ENCODE measurements at regions not wholly inside any gene's neighbourhood (a gene's known extent, or its start where the extent isn't known, plus 50 kb on each side); places are given as distances from the start of the nearest gene placed in this dataset.

DNA sequence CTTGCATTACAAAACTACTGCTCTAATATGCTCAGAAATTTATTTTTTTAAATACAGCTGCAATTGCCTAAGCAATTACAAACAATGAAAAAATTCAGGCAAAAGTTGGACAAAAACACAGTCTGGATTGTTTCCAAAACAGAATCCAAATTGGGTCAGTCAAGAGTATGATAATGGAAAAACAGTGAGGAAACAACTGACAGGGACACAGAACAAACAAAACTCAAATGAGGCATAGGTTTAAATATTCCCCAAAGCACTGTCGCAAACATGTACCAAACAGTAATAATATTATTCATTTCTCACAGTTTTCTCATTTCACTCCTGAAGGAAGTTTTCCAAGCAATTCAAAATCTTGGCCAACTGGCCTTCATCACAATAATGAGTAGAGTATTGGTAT, 386.6 kb downstream of the CENPC start:
- no peaks in the 10 kb centered on the region for H3K27me3 ChIP-seq (replicated peaks; ENCODE audit: insufficient read depth, low read length)
- no peaks in the 10 kb centered on the region for H3K4me1 ChIP-seq (ENCODE audit: low read length)
- H3K4me3 ChIP-seq (ENCODE audit: low read length): no peak overlapping the region
- no peak overlapping the region for H3K4me2 ChIP-seq (ENCODE audit: low read depth, low read length)
- no peaks in the 10 kb centered on the region for H3F3A ChIP-seq (ENCODE audit: insufficient read depth, low read length)
- no peak overlapping the region for H3K27ac ChIP-seq (ENCODE audit: low read length)
- no peak for DNase-seq
- no peaks in the 10 kb centered on the region for H3K9me3 ChIP-seq (replicated peaks; ENCODE audit: insufficient read depth, low read length)
- H3K36me3 ChIP-seq (replicated peaks; ENCODE audit: insufficient read depth, low read length): no peaks in the 10 kb centered on the region
- no peaks in the 10 kb centered on the region for H3K79me2 ChIP-seq (ENCODE audit: low read length)
- no peak overlapping the region for H2AFZ ChIP-seq (ENCODE audit: low read length)
- no peaks in the 10 kb centered on the region for H4K20me1 ChIP-seq (ENCODE audit: insufficient read depth, low read length)
- TF ChIP-seq EZH2phosphoT487 (IDR thresholded peaks at IDR 0.05; ENCODE audit: low read length): no peak
- no peak for TF ChIP-seq CTCF (IDR thresholded peaks at IDR 0.05; ENCODE audit: low read length)
- TF ChIP-seq EZH2 (optimal IDR thresholded peaks at IDR 0.05; ENCODE audit: low read depth, low read length): no peak
- H3K9me2 ChIP-seq (replicated peaks; ENCODE audit: insufficient read depth, low read length): no peaks in the 10 kb centered on the region
- no peak overlapping the region for H3K9ac ChIP-seq (ENCODE audit: low read length)

DNA sequence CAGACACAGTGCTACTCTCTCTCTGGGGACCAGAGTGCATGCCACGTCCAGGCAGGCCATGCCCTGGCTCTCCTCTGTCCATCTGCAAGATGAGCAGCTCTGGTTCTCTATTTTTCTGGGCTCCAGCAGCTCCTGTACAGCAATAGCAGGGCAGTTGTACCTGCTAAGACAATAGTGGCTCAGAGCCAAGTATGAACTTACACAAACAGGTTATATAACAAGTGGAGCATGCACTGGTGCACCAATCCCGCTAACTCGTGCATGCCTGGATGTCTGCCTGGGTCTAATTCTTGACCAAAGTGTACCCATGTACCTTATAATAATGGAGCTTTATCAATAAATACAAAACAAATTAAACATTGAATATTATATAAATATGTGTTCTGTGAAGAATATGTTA, 392.3 kb downstream of the CENPC start:
- Histone ChIP-seq H3K9ac (ENCODE audit: low read length) (no peak overlapping the region), H3K4me3 (ENCODE audit: low read length) (no peak overlapping the region), H2AFZ (ENCODE audit: low read length) (no peak overlapping the region), H3K9me2 (replicated peaks; ENCODE audit: insufficient read depth, low read length) (no peaks in the 10 kb centered on the region), H3K4me2 (ENCODE audit: low read depth, low read length) (no peak overlapping the region), H3K27me3 (replicated peaks; ENCODE audit: insufficient read depth, low read length) (no peaks in the 10 kb centered on the region), H3K36me3 (replicated peaks; ENCODE audit: insufficient read depth, low read length) (no peaks in the 10 kb centered on the region), H3F3A (ENCODE audit: insufficient read depth, low read length) (no peaks in the 10 kb centered on the region), H3K9me3 (replicated peaks; ENCODE audit: insufficient read depth, low read length) (no peaks in the 10 kb centered on the region), H3K27ac (ENCODE audit: low read length) (no peak overlapping the region), H3K79me2 (ENCODE audit: low read length) (no peaks in the 10 kb centered on the region), H3K4me1 (ENCODE audit: low read length) (no peaks in the 10 kb centered on the region), H4K20me1 (ENCODE audit: insufficient read depth, low read length) (no peaks in the 10 kb centered on the region)
- no peak for TF ChIP-seq EZH2phosphoT487 (IDR thresholded peaks at IDR 0.05; ENCODE audit: low read length)
- TF ChIP-seq CTCF (IDR thresholded peaks at IDR 0.05; ENCODE audit: low read length): no peak
- no peak for TF ChIP-seq EZH2 (optimal IDR thresholded peaks at IDR 0.05; ENCODE audit: low read depth, low read length)
- DNase-seq: no peak

- H3K27me3 ChIP-seq (replicated peaks; ENCODE audit: insufficient read depth, low read length): no peaks in the 10 kb centered on the region
- no peaks in the 10 kb centered on the region for H4K20me1 ChIP-seq (ENCODE audit: insufficient read depth, low read length)
- no peaks in the 10 kb centered on the region for H3K79me2 ChIP-seq (ENCODE audit: low read length)
- H3K4me2 ChIP-seq (ENCODE audit: low read depth, low read length): no peak overlapping the region
- no peaks in the 10 kb centered on the region for H3K36me3 ChIP-seq (replicated peaks; ENCODE audit: insufficient read depth, low read length)
- H3F3A ChIP-seq (ENCODE audit: insufficient read depth, low read length): no peaks in the 10 kb centered on the region
- DNase-seq: no peak
- H3K9ac ChIP-seq (ENCODE audit: low read length): no peak overlapping the region
- no peaks in the 10 kb centered on the region for H3K9me3 ChIP-seq (replicated peaks; ENCODE audit: insufficient read depth, low read length)
- H2AFZ ChIP-seq (ENCODE audit: low read length): no peak overlapping the region
- H3K9me2 ChIP-seq (replicated peaks; ENCODE audit: insufficient read depth, low read length): no peaks in the 10 kb centered on the region
- no peak overlapping the region for H3K4me3 ChIP-seq (ENCODE audit: low read length)
- TF ChIP-seq EZH2 (optimal IDR thresholded peaks at IDR 0.05; ENCODE audit: low read depth, low read length) (no peak), CTCF (IDR thresholded peaks at IDR 0.05; ENCODE audit: low read length) (no peak), EZH2phosphoT487 (IDR thresholded peaks at IDR 0.05; ENCODE audit: low read length) (no peak)
- H3K27ac ChIP-seq (ENCODE audit: low read length): no peak overlapping the region
- no peaks in the 10 kb centered on the region for H3K4me1 ChIP-seq (ENCODE audit: low read length)
These were observed 393.6 kb downstream of the CENPC start for GRCh38 chr4:67151376-67152343.

Measured in MM.1S (cell line).